ENCODE measurements at regions not wholly inside any gene's neighbourhood (a gene's known extent, or its start where the extent isn't known, plus 50 kb on each side); places are given as distances from the start of the nearest gene placed in this dataset.

DNA sequence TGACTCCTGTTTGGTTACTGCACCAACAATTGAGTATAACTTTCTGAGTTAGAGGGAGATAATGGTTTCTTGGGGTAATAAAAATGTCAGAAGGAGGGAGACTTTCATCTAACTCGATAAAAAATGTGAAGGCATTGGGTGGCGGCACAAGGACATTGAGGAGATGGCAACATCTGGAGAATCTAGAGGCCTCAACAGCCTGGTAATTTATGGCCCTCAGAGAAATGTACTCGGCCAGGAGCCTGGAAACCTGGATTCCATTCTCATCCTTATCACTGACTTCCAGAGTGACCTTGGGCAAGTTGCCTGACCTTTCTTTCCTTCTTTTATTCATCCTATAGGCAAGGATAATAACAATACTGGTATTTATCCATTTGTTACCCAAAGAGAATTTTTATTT, 173.5 kb upstream of the MEX3C start:
- 69% methylated on average over 3 of the region's 3 CpGs for WGBS
- DNase-seq (ENCODE audit: extremely low spot score), result no peak
- H3K27me3 ChIP-seq, result no peaks in the 10 kb centered on the region
- no peaks in the 10 kb centered on the region for H3K4me1 ChIP-seq
- H3K27ac ChIP-seq (replicated peaks in 1 of 4), result no peak overlapping the region
- intact Hi-C loops (cut with DNase I), result no loop called here
- H3K36me3 ChIP-seq, result no peaks in the 10 kb centered on the region
- TF ChIP-seq POLR2AphosphoS5 (IDR thresholded peaks at IDR 0.05), result no peak
- TF ChIP-seq EP300 (IDR thresholded peaks at IDR 0.05), result no peak
- TF ChIP-seq, protein P1, sequence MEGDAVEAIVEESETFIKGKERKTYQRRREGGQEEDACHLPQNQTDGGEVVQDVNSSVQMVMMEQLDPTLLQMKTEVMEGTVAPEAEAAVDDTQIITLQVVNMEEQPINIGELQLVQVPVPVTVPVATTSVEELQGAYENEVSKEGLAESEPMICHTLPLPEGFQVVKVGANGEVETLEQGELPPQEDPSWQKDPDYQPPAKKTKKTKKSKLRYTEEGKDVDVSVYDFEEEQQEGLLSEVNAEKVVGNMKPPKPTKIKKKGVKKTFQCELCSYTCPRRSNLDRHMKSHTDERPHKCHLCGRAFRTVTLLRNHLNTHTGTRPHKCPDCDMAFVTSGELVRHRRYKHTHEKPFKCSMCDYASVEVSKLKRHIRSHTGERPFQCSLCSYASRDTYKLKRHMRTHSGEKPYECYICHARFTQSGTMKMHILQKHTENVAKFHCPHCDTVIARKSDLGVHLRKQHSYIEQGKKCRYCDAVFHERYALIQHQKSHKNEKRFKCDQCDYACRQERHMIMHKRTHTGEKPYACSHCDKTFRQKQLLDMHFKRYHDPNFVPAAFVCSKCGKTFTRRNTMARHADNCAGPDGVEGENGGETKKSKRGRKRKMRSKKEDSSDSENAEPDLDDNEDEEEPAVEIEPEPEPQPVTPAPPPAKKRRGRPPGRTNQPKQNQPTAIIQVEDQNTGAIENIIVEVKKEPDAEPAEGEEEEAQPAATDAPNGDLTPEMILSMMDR (IDR thresholded peaks at IDR 0.05), result no peak
- TF ChIP-seq POLR2A (IDR thresholded peaks at IDR 0.05; ENCODE audit: low read depth), result no peak
- H3K4me3 ChIP-seq, result no peak overlapping the region
- H3K9me3 ChIP-seq, result peaks cover 0 to 6% (median 2%) of the 10 kb centered on the region in 4 donors

DNA sequence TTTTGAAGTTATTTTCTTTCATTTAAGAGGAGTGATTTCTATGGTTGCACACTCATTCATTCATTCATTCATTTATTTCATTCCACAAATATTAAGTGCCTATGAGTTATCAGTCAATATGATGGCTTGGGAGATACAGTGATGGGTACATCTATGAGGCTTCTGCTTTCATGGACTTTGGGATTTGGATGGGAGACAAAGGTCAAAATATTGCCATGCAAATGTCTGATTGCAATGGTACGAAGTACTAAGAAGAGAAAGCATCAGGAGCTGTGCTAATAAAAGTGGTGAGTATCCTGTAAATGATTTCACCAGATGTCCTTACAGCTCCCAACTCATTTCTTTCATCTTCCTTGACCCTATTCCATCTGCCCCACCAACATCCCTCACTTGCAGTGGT, 174.4 kb upstream of the MEX3C start:
- H3K4me1 ChIP-seq, result no peaks in the 10 kb centered on the region
- H3K9me3 ChIP-seq, result peaks cover 0 to 6% (median 2%) of the 10 kb centered on the region in 4 donors
- no peak for DNase-seq (ENCODE audit: extremely low spot score)
- no peak overlapping the region for H3K4me3 ChIP-seq
- intact Hi-C loops (cut with DNase I), result no loop called here
- no peak for TF ChIP-seq EP300 (IDR thresholded peaks at IDR 0.05)
- TF ChIP-seq, protein P1 (IDR thresholded peaks at IDR 0.05), result no peak
- TF ChIP-seq POLR2A (IDR thresholded peaks at IDR 0.05; ENCODE audit: low read depth), result no peak
- no peak for TF ChIP-seq POLR2AphosphoS5 (IDR thresholded peaks at IDR 0.05)
- no peaks in the 10 kb centered on the region for H3K27me3 ChIP-seq
- no peaks in the 10 kb centered on the region for H3K36me3 ChIP-seq
- WGBS, result 55% methylated on average over 1 of the region's 1 CpG
- H3K27ac ChIP-seq (replicated peaks in 1 of 4), result no peak overlapping the region

DNA sequence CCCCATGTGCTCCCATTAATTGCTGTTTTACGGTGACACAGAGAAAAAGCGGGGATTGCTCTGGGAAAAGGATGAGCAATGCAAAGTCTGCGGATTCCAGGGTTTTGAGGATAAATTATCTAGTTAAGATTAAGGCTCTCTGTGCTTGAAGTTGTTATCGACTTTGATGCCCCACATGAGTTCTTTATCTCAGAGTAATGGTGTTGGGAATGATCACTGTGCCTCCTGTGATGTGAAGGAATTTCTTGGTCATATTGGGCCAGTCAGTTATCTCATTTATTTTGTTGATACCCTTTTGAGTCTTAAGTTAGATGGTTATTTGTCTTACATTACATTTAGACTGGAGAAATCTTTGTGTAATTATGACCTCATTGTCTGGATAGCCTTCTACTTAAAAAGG, 184.6 kb upstream of the MEX3C start:
- Histone ChIP-seq H3K9me3 (no peaks in the 10 kb centered on the region), H3K4me1 (no peaks in the 10 kb centered on the region), H3K36me3 (no peaks in the 10 kb centered on the region), H3K4me3 (no peak overlapping the region), H3K27ac (replicated peaks in 1 of 4) (no peak overlapping the region), H3K27me3 (no peaks in the 10 kb centered on the region)
- intact Hi-C loops (cut with DNase I), result loop anchor here (5.0 kb wide), 1 partner anchor 275 kb away; no protein-coding TSS in a partner anchor
- no peak for DNase-seq (ENCODE audit: extremely low spot score)
- 78% methylated on average over 4 of the region's 4 CpGs for whole genome bisulfite sequencing
- TF ChIP-seq POLR2A (IDR thresholded peaks at IDR 0.05; ENCODE audit: low read depth), result no peak
- TF ChIP-seq, protein P1 (IDR thresholded peaks at IDR 0.05), result no peak
- TF ChIP-seq POLR2AphosphoS5 (IDR thresholded peaks at IDR 0.05), result no peak
- TF ChIP-seq EP300 (IDR thresholded peaks at IDR 0.05), result no peak

DNA sequence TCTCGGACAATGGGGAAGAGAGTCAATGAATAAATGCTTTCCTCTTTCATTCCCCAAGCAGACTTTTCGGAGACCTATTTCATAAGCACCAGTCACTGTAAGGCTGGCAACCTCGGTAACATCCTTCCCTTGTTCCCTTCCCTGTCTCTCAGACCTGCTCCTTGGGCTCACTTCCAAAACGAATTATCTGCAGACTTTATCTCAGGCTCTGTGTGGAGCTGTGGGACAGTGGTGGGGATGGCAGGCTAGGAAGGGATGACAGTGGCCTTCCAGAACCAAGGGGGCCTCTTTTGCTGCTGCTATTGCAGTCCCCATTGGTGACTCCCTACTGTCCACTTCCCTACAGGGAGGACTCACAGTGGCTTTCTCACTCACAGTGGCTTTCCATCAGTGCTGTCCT, 185.6 kb upstream of the MEX3C start:
- WGBS, result 74% methylated on average over 4 of the region's 4 CpGs
- Histone ChIP-seq H3K36me3 (no peaks in the 10 kb centered on the region), H3K4me3 (no peak overlapping the region), H3K27ac (replicated peaks in 1 of 4) (no peak overlapping the region), H3K9me3 (no peaks in the 10 kb centered on the region), H3K4me1 (no peaks in the 10 kb centered on the region), H3K27me3 (no peaks in the 10 kb centered on the region)
- TF ChIP-seq POLR2AphosphoS5 (IDR thresholded peaks at IDR 0.05), result no peak
- TF ChIP-seq EP300 (IDR thresholded peaks at IDR 0.05), result no peak
- TF ChIP-seq, protein P1 (IDR thresholded peaks at IDR 0.05), result no peak
- no peak for TF ChIP-seq POLR2A (IDR thresholded peaks at IDR 0.05; ENCODE audit: low read depth)
- no peak for DNase-seq (ENCODE audit: extremely low spot score)
- intact Hi-C loops (cut with DNase I), result loop anchor here (5.0 kb wide), 1 partner anchor 276 kb away; no protein-coding TSS in a partner anchor

DNA sequence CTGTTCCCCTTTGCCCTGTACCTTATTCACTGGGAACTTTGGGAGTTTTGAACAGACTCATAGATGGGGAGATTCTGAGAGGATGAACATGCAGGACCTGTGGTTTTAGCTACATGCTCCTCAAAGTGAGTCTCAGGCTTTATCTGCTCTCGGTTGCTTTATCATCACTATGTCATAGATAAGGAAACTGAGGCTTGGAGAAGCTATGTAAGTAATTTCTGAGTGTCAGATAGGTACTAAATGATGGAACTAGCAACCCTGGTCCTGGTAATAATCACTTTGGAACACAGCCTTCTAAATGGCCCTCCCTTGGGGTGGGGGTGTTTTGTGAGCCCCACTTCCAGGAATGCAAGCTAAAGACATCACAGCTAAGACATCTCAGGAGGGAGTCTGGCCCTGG, 186.2 kb upstream of the MEX3C start:
- 100% methylated on average over 1 of the region's 1 CpG for WGBS
- intact Hi-C loops (cut with DNase I), result loop anchor here (5.0 kb wide), 1 partner anchor 276 kb away; no protein-coding TSS in a partner anchor
- no peak overlapping the region for H3K27ac ChIP-seq (replicated peaks in 1 of 4)
- H3K36me3 ChIP-seq, result no peaks in the 10 kb centered on the region
- no peaks in the 10 kb centered on the region for H3K4me1 ChIP-seq
- TF ChIP-seq, protein P1 (IDR thresholded peaks at IDR 0.05), result no peak
- no peak for DNase-seq (ENCODE audit: extremely low spot score)
- no peaks in the 10 kb centered on the region for H3K27me3 ChIP-seq
- no peaks in the 10 kb centered on the region for H3K9me3 ChIP-seq
- no peak overlapping the region for H3K4me3 ChIP-seq

Data from esophagus muscularis mucosa (tissue), 4 donors.